ENCODE measurements at regions not wholly inside any gene's neighbourhood (a gene's known extent, or its start where the extent isn't known, plus 50 kb on each side); places are given as distances from the start of the nearest gene placed in this dataset.
"Not testable (repeated sequence)": the region's sequence is repeated elsewhere in the genome, so short reads cannot be mapped to it uniquely, and the experiment has no call there.

DNA sequence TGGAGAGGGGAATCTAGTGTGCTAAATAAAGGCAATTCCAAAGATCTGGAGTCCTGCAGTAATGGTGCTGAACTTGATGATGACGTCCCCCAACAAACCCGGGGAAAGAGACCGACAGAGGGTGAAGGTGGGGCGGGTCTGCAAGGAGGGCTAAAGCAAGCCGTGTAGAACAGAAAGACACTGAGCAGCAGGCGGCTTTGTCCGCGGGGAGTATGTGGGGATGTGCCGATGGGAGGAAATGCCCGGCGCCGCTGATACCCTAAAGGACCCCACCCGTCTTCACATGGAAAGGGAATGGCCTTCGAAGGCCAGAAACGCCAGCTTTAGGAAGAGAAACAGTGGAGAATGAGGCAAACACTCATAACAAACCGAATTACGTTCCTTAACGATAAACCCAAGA is 528.9 kb downstream of the ZNF674 start:
- DNase-seq (ENCODE audit: low read depth in 2 of 2, low spot score in 1 of 2) = no peak

DNA sequence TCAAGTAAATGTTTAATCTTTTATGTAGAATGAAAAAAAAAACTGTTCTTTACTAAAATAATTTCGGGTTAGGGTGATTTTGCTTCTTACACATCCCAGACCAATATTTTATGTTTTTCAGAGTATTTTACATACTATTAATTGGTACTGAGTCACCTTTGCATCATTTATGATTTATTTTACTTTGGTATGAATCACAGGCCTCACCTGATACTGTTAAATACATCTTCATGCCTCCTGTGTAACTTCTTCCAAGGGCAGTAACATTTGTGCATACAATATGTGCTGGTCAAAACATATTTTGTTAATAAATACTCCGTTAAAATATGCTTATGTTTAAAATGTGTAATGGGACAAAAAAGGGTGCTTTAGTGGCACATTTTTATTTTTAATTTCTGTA is 529.6 kb downstream of the ZNF674 start:
- DNase-seq (ENCODE audit: low read depth in 2 of 2, low spot score in 1 of 2) = no peak

DNA sequence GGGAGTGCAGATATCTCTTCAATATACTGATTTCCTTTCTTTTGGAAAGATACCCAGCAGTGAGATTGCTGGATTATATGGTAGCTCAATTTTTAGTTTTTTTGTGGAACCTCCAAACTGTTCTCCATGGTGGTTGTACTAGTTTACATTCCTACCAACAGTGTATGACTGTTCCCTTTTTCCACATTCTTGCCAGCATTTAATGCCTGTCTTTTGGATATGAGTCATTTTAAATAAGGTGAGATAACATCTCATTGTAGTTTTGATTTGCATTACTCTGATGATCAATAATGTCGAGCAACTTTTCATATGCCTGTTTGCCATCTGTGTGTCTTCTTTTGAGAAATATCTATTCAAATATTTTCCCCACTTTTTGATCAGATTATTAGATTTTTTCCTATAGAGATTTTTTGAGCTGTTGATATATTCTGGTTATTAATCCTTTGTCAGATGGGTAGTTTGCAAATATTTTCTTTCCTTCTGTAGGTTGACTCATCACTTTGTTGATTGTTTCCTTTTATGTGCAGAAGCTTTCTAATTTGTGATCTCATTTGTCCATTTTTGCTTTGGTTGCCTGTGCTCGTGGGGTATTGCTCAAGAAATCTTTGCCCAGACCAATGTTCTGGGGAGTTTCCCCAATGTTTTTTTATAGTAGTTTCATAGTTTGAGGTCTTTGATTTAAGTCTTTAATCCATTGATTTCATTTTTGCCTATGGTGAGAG is 552.7 kb downstream of the ZNF674 start:
- DNase-seq (ENCODE audit: low read depth in 2 of 2, low spot score in 1 of 2) = no peak

DNA sequence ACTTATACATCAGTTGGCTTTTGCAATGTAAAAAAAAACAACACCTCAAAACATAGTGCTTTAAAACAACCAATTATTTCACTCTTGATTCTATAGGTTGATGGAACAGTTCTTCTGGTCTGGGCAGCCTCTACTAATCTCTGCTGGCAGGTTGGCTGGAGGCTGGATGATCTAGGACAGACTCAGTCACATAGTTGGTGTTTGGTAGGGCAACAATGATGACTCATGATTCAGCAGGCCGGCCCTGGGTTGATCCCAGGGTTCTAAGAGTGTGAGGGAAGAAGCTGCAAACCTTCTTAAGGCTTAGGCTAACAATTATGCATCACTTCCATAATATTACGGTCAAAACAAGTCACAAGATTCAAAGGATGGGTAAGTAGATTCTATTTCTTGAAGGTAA is 558.2 kb downstream of the ZNF674 start:
- no peak for DNase-seq (ENCODE audit: low read depth in 2 of 2, low spot score in 1 of 2)

DNA sequence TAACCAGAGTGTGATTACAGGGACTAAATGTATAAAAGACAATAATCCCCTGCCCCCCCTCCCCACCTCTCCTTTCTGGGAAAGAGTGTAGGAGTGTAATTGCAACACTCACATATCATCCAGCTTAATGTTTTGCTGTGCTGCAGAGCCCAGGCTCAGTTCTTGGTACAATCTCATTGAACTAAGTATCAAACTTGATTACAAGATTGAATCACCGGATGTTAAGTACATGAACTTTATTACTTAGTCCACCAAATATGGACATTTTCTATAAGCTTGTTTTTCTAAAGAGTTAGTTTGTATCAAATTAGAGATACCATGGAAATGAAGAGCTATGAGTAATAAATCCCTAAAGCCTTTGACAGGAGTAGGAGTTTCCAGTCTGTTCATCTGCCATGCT is 559.1 kb downstream of the ZNF674 start:
- no peak for DNase-seq (ENCODE audit: low read depth in 2 of 2, low spot score in 1 of 2)

DNA sequence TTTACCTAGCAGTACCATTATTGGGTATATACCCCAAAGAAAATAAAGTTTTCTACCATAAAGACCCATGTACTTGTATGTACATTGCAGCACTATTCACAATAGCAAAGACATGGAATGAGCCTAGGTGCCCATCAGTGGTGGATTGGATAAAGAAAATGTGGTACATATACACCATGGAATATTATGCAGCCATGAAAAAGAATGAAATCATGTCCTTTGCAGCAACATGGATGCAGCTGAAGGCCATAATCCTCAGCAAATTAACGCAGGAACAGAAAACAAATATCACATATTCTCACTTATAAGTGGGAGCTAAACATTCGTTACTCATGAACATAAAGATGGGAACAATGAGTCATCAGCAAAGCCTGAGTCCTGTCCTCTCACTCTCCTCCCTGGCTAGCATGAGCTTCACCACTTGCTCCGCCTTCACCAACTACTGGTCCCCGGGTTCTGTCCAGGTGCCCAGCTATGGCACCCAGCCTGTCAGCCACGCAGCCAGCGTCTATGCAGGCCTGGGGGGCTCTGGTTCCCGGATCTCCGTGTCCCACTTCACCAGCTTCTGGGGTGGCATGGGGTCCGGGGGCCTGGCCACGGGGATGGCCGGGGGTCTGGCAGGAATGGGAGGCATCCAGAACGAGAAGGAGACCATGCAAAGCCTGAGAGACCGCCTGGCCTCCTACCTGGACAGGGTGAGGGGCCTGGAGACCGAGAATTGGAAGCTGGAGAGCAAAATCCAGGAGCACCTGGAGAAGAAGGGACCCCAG is 562.1 kb downstream of the ZNF674 start:
- not testable (repeated sequence) for DNase-seq (ENCODE audit: low read depth in 2 of 2, low spot score in 1 of 2)

DNA sequence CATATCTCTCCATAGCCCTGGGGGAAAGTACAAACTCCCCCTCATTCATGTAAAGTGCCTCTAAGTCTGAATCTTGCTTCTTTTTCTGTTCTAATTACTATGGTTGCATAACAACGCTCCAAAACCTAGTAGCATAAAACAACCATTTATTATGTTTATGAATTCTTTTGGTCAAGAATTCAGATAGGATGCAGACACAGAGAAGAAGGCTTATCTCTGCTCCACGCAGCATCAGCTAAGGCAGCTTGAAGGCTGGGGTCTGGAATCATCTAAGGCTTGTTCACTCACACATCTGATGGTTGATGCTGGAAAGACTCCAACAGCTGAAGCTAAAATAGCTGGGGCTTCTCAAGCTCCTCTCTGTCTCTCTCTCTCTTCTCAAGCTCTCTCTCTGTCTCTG is 564.5 kb downstream of the ZNF674 start:
- no peak for DNase-seq (ENCODE audit: low read depth in 2 of 2, low spot score in 1 of 2)

DNA sequence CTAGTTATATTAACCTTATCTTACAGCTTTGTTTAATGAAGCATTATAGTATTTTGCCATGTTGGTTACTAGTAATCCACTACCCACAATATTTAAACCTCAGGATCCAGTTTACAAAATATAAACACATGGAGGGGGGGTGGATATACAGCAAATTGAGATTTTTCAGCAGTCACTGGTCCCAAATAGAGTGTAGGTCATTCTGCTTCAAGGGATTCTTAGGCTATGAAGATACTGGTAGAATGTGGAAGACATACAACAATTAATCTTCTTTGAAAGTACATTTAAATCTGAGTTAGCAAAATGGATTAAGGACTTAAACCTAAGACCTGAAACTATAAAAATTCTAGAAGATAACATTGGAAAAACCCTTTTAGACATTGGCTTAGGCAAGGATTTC is 569.6 kb downstream of the ZNF674 start:
- no peak for DNase-seq (ENCODE audit: low read depth in 2 of 2, low spot score in 1 of 2)

DNA sequence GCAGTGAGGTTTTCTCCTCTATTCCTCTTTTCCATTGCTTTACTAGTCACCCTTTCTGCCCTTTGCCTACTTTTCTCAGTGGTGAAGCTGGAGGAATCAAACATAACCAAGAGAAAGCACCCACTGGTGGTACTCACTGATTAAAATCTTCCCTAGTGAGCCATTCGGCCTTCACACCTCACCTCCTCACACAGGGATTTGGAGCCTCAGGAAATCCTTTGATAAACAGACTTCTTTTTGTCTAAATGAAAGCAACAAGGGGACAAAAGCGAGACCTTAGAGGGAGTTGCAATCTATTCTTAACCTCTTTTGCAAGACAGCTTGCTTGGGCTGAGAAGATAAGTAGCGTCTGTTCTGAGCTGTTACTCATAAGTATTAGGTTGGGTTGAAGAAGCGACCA is 572.6 kb downstream of the ZNF674 start:
- no peak for DNase-seq (ENCODE audit: low read depth in 2 of 2, low spot score in 1 of 2)

DNA sequence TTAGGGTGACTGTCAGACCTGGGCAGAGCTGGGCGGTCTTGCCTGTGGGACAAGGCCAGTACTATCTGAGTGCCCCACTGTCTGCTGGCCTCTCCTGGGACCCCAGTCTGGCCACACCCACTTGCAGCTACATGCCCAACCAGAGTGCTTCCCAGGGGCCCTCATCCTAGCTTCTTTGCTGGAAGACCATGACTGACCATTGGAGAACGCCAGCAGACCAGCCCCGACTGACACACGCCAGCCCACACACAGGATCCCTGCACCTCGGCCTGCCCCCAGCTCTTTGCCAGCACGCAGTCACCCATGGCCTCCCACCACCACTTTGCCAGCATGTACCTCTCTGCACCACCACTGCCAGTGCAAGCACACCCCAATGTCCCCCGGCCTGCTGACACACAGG is 585.7 kb downstream of the ZNF674 start:
- no peak for DNase-seq (ENCODE audit: low read depth in 2 of 2, low spot score in 1 of 2)

DNA sequence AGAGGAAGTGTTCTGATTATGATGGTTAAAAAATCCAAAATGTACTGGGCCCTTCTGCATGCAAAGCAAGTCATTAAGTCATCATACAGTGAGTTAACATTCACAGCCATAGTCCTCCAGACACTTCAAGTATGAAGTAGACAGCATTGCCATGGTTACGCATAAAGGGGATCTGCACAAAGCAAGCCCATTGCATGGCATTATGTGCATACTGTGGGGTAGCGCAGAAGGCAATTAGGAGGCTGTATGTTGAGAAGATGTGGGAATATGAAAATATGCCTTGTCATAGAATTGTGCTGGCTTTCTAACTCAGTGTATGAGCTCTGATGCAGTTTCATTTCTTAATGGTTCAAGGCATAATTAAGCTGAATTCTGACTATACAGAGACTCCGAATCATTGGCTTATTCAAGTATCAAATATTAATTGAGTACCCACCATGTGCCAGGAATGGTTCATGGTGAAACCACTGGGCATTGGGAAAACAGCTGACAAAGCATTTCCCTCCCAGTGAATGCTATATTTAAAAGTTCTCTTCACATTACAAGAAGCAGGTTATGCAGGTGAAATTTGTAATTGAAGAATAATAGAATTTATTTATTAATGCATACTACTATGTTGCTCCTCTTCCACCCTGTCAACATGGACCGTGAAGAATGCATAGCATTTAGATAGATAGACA is 588.9 kb downstream of the ZNF674 start:
- DNase-seq (ENCODE audit: low read depth in 2 of 2, low spot score in 1 of 2) = no peak

DNA sequence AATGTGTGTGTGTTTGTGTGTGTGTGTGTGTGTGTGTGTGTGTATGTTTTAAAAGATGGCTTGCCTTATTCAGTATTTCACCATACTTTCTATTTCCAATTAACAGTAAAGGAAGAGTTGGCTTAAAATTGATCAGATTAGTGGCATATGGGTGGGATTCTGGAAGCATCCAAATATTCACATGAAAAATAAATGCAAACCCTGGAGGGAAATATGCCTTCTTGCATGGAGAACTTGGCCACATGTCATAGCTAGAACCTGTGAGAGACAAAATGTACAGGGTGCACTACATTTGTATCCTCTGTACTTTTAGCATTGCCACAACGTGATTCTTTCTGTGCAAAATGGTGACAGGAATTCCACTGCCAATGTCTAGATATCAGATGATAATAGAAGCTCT is 589.6 kb downstream of the ZNF674 start:
- DNase-seq (ENCODE audit: low read depth in 2 of 2, low spot score in 1 of 2) = no peak

DNA sequence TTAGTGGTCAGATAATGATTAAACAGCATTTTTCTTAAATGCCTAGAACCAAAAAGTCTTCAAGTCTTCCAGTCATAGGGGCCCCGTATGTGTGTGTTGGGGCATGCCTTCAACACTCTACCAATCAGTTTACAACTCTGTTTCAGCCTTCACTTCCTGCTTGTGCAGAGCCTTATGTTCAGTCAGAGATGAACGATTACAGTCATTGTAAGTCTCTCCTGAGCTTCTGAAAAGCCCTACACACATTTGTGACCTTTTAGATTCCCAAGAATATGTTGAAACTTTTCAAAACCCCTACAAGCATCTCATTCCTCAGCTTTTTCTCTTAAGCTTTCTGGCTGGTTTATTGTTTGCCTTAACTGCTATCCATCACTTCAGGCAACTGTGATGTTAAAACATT is 591.2 kb downstream of the ZNF674 start:
- DNase-seq (ENCODE audit: low read depth in 2 of 2, low spot score in 1 of 2) = no peak

DNA sequence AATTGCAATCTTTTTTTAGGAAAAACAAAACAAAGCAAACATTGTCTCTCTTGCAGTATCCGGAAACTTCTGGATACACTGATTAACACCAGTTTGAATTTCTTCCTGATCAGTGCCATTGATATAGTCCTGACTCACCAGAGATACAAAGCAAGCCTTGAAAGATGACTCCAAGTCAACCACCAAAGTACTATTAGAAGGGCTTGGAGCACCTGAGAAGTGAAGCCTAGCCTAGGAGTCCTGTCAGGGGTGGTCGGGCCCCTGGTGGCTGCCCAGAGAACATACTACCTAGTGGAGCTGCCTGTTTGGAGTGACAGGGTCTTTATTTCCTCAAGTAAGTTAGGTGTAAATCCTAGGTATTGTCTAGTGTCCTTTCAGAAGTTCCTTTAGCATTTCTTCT is 593.2 kb downstream of the ZNF674 start:
- no peak for DNase-seq (ENCODE audit: low read depth in 2 of 2, low spot score in 1 of 2)

DNA sequence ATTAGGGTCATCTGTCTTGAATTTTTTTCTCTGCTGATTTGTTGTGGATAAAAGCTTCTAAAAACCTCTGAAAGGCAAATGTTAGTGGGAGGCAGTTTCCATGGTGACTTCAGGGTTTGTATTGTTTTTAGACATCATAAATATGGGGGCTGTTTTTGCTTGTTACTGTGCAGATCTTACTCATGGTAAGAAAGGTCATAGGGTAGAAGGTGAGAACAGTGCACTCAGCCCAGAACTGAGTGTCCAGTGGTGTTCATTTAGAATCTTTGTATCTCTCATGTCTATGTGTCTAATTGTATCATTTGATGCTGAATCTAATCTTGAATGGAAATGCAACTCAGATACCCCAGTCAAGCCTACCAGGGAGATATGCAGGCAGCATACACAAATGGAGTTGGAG is 609.8 kb downstream of the ZNF674 start:
- DNase-seq (ENCODE audit: low read depth in 2 of 2, low spot score in 1 of 2) = no peak

DNA sequence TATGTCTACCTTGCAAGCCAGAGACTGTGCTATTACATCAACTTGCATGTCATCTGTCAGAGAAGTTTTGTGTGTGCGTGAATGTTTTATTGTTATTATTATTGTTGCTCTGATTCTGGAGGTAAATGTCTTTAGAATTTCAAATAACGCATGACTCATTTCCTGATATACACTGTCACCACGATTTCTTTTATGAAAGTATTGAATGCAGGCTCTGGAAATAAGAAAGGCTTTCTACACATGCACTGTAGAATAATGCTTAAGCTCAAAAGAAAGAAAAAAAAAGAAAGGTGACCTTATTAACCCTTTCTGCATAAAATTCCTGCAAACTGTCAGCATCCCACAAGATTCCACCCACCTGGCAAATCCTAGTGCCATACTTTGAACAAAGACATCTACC is 632.9 kb downstream of the ZNF674 start:
- DNase-seq (ENCODE audit: low read depth in 2 of 2, low spot score in 1 of 2) = no peak

DNA sequence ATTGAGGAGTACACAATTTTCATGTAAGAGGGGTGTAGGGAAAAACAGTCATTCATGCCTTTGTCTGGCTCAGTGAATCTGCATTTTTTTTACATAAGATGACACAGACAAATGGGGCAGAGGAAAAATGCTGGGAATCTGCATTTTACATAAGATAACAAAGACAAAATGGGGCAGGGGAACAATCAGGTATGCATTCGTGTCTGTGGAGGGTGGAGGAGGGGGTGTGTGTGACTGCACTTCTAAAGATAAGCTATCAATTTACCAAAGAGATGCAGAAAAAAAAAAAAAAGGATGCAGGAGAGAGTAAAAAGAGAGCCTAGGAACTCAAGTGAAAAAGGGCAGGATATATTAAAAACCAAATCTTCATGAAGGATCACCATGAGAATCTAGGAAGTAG is 637.4 kb downstream of the ZNF674 start:
- no peak for DNase-seq (ENCODE audit: low read depth in 2 of 2, low spot score in 1 of 2)

DNA sequence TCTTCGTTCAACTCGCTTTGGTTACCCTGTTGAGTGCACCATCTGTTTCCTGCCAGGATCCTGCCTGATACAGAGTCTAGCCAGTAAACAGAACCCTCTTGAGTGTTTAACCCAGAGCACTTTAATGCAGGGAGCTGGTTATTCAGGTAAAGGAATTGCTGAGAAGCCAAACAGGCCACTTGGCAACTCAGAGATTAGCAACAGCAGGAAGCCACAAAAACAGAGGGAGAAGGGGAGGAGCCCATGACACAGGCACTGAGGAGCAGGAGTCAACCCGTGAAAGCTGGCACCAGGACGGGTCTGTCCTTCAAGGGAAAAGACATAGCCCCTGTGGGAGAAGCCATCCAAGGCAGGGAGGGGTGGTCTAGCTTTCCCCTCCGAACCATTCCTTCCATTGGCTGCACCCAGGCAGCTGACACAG is 641.4 kb downstream of the ZNF674 start:
- DNase-seq (ENCODE audit: low read depth in 2 of 2, low spot score in 1 of 2) = no peak

DNA sequence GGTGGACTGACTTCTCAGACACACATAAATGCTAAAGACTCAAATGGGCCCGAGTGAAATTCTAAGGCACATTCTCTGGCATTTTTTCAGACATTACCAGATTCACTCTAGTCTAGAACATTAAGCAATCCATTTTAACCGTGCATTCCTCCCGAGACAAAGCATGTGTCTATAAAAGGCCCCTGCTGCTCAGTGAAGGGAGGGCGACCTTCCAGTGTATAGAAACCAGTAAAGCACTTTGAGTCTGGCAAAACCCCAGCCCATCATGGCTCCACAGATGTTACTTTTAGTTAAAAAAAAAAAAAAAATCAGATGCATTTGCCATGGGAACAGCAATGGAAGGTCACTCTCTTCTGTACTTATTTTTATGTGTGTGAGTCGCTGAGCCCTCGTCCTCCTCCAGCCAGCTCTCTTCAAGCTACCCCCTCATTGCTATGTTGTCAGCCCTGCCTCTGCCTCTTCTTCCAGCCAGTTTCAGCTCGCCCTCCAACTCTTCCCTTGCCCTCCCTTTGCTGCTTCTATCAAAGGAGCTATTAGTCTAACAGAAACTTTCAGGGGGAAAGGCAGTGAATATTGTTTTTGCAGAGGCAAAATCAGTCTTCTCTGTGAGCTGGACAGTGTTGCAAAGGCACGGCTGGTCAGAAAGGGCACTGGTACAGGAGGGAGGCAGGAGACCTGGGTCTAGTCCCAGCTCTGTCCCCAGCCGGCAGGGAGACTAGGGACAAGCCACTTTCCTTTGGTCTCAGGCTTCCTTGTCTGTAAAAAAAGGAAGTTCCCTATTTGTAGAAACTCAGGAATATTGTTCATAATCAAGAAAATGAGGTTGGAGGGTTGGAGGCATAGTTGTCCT is 644.2 kb downstream of the ZNF674 start:
- no peak for DNase-seq (ENCODE audit: low read depth in 2 of 2, low spot score in 1 of 2)

DNA sequence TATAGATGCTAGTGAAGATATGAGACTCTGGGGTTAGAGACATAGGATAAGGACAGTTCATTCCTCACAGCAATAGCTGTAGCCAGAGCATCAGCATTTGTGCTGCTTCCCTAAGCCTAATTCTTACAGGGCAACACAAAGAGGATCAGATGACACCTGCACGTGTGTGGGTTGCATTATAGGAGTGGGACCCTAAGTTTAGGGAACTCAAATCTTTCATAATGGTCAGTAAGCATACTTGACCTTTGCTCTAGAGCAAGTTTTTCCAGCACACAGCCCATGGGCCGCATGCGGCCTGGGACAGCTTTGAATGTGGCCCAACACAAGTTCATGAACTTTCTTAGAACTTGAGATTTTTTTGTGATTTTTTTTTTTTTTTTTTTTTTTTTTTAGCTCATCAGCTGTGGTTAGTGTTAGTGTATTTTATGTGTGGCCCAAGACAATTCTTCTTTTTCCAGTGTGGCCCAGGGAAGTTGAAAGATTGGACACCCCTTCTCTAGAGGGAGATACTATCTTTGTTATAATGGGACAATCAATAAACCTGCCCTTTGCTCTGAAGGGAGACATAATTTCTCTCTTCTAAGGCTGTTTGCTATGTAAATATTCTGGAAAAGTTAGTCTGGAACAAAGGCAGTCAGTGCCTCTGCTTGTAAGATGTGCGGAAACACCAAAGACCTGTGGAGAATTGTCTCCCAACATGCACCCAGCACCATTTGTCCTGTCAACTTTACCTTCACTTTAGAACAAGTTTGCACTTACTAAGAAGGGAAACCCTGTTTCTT is 650.2 kb downstream of the ZNF674 start:
- DNase-seq (ENCODE audit: low read depth in 2 of 2, low spot score in 1 of 2) = no peak

DNA sequence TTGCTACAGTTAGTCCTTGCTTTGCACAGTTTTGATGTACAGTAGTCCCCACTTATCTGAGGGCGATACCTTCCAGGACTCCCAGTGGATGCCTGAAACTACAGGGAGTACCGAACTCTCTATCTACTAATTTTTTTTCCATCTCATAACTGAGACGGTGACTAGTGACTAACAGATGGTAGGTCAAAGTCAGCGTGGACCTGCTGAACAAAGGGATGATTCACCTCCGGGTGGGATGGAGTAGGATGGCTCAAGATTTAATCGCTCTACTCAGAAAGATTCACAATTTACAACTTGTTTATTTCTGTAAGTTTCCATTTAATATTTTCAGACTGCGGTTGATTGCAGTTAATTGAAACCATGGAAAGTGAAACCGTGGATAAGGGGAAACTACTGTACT is 655.8 kb downstream of the ZNF674 start:
- DNase-seq (ENCODE audit: low read depth in 2 of 2, low spot score in 1 of 2) = no peak
